HK-2 (cell line): ENCODE measurements at regions not wholly inside any gene's neighbourhood (a gene's known extent, or its start where the extent isn't known, plus 50 kb on each side); places are given as distances from the start of the nearest gene placed in this dataset.
"Not testable (repeated sequence)": the region's sequence is repeated elsewhere in the genome, so short reads cannot be mapped to it uniquely, and the experiment has no call there.

Experiments
- DNase-seq: peaks from one replicate; pipeline ENCODE4 v3.0.0-alpha.2; 2018; ENCODE audit not compliant: unreplicated experiment

GRCh38 chrX:139475432-139475831 lies 55.1 kb upstream of the F9 start:
- DNase-seq, result no peak

DNA sequence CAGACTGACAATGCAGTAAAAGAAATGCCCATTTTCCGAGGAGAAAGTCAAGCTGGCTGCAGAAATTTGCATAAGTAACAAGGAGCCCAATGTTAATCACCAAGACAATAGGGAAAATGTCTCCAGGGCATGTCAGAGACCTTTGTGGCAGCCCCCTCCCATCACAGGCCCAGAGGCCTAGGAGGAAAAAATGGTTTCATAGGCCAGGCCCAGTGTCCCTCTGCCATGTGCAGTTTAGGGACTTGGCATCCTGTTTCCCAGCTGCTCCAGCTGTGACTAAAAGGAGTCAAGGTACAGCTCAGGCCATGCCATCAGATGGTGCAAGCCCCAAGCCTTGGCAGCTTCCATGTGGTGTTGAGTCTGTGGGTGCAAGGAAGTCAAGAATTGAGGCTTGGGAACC lies 68.6 kb upstream of the F9 start:
- not testable (repeated sequence) for DNase-seq

GRCh38 chrX:139454743-139455142 lies 75.8 kb upstream of the F9 start:
- no peak for DNase-seq

- no peak for DNase-seq
These were observed 81.5 kb upstream of the F9 start for GRCh38 chrX:139448996-139449395.

DNA sequence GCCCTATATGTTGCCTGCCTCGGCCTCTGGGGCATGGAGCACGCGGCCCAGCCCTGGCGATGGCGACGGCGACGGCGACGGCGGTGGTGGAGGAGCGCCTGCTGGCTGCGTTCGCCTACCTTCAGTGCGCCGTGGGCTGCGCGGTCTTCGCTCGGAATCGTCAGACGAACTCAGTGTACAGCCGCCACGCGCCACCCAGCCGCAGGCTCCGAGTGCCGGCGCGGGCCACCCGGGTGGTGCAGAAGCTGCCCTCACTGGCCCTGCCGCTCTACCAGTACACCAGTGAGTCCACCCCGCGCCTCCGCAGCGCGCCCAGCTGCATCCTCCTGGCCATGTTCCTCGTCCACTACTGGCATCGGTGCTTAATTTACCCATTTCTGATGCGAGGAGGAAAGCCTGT lies 83.7 kb upstream of the F9 start:
- no peak for DNase-seq

DNA sequence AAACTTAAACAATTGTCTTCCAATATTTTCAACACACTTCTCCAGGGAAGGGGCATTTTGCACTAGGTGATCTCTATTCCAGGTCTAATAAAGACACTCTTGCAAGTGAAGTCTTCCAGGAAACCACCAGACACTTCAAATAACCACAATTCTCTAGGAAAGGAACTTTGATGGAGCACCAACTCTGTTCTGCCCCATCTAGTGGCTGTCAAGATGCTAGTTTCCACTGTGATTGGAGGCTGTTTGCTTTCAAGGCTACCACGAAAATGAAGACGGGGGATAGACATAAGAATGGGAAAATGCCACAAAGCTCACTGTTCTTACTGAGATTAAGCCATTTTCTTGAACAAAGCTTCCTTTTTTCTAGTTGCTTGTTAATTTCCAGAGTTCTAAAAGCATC lies 100.6 kb upstream of the F9 start:
- no peak for DNase-seq

DNA sequence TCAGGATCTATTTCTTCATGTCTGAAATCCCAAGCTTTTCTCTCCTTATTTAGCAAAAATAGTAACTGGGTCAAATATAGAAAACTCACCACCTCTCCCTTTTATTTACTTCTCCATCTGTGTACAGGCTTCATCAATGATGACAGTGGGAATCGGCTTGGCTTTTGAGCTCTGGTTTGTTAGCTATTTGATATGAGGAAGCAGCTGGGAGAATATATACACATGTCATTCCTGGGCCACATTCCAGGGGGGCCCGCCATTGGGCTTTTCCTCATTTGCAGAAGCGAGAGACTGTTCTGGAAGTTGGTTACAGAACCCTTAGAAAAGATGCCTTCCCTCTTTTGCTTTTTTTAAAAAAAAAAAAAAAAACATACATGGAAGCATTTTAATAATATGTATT lies 107.4 kb upstream of the F9 start:
- DNase-seq, result no peak

DNA sequence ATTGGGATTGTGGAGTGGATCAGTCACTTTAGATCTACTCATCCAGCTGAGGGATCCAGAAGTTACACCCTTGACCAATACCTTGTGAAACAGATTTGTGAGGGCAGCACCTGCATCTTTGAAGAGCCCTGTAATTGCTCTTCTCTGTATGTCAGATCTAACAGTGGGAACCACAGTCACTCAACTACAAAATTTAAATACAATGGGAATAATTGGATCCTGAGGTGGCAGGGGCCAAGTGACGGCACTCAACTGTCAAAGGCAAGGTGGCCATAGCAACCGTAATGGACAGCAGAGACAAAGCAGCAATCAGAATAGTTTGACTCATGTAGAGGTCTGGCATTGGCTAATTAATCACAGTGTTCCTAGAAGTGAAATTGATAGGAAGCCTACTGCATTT lies 132.3 kb upstream of the F9 start:
- DNase-seq, result not testable (repeated sequence)

DNA sequence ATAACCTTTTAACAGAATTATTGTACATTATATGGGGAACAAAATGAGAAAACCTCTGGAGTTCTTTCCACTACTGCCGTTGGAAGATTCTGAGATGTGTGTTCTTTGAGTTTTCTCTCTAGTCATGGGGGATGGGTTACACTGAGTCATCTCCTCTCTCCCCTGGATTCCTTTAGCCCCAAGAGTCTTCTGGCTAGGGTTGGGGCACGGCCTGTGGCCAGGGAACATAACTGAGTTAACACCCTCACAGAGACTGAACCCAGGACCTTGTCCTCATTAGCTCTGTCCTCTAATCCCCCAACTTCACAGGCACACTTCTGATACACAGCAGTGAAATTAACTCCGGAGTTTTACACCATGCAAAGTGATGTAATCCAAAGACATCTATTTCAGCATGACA lies 142.3 kb upstream of the F9 start:
- no peak for DNase-seq

DNA sequence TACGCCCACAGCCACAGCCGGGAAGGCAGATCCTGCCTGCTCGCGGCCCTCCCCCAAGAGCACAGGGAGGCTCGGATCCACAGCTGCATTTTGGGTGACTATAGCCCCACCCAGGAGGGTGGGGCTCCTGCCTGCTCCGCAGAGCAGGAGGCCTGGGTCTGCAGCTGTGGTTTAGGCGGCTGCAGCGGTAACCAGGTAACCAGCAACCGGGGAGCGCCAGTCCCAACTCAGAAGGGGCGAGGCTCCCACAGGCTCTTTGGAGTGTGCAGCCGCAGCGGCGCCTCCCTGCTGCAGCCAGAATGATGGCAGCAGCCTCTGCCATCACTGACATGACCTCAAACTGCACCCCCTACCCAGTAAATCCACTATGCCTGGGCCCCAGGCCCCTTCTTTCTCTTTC lies 148.0 kb upstream of the F9 start:
- no peak for DNase-seq

- DNase-seq, result not testable (repeated sequence)
These were observed 154.0 kb upstream of the F9 start for GRCh38 chrX:139376547-139376946.

DNA sequence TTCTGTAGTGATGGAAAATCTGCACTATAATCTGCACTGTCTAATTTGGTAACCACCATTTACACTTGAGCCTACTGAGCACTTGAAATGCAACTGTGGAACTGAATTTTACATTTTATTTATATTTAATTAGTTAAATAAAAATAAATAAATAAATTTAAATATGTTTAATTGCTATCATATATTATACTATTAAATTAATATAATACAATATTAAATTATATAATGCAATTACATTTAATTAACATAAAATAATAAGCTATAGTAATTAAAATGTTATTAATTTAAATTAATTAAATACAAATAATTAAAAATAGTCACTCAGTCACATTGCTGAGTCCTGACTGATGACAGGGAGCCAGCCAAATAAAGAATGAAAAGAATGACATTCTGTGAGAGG lies 170.2 kb upstream of the F9 start:
- DNase-seq, result no peak

DNA sequence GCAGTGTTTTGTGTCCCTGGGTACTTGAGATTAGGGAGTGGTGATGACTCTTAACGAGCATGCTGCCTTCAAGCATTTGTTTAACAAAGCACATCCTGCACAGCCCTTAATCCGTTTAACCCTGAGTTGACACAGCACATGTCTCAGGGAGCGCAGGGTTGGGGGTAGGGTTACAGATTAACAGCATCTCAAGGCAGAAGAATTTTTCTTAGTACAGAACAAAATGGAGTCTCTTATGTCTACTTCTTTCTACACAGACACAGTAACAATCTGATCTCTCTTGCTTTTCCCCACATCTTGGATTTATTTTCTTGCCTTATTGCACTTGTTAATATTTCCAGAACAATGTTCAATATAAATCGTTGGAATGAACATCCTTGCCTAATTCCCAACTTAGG lies 187.9 kb upstream of the F9 start:
- not testable (repeated sequence) for DNase-seq

- not testable (repeated sequence) for DNase-seq
These were observed 188.5 kb upstream of the F9 start for GRCh38 chrX:139341855-139342593.

- DNase-seq, result no peak
These were observed 198.1 kb upstream of the F9 start for GRCh38 chrX:139332441-139332840.

DNA sequence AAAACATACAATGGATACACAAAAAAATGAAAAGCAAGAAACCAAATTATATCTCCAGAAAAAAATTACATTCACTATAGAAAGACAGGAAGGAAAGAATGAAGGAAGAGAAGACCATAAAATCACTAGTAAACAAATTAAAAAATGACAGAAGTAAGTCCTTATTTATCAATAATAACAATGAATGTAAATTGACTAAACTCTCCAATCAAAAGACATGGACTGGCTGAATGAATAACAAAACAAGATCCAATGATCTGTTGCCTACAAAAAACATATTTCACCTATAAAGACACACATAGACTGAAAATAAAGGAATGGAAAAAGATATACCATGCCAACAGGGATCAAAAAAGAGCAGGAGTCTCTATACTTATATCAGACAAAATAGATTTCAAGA lies 203.2 kb upstream of the F9 start:
- no peak for DNase-seq

DNA sequence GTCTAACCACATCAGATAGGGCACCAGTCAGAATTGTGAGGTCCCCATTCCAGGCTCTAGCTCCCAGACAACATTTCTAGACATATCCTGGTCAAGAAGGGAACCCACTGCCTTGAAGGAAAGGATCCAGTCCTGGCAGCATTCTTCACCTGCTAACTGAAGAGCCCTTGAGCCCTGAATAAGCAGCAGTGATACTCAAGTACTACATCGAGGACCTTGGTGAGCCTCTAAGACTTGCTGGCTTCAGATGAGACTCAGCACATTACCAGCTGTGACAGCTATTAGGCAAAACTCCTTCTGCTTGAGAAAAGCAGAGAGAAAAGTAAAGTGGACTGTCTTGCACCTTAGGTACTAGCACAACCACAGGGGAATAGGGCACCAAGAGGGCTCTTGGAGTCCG lies 205.8 kb upstream of the F9 start:
- DNase-seq, result no peak

- not testable (repeated sequence) for DNase-seq
These were observed 209.7 kb upstream of the F9 start for GRCh38 chrX:139320661-139321354.

DNA sequence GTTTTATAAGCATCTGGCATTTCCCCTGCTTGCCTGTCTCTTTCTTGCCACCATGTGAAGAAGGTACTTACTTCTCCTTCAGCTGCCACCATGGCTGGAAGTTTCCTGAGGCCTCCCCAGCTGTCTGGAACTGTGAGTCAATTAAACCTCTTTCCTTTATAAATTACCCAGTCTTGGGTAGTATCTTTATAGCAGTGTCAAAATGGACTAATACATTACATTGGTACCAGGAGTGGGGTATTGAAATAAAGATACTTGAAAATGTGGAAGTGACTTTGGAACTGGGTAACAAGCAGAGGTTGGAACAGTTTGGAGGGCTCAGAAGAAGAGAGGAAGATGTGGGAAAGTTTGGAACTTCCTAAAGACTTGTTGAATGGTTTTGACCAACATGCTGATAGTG lies 223.9 kb upstream of the F9 start:
- DNase-seq, result not testable (repeated sequence)

GRCh38 chrX:139304471-139304870 lies 226.1 kb upstream of the F9 start:
- no peak for DNase-seq

DNA sequence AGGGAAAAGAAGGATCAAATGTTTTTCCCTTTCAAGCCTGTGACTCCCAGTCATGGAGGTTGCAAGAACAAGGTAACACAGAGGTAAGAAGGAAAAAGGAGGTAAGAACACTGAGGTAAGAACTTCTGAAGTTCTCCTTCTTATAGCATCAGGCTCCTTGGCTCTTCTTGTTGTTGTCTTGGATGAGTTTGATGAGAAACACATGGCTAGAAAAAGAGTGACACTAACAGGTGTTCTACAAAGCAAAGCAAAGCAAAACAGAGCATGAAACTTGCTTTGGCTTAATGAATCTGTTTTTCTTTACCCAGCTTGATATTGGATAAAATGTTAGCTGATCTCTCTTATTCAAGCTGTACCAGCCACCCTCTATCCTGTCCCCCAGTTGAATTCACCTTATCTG lies 231.2 kb upstream of the F9 start:
- DNase-seq, result no peak

DNA sequence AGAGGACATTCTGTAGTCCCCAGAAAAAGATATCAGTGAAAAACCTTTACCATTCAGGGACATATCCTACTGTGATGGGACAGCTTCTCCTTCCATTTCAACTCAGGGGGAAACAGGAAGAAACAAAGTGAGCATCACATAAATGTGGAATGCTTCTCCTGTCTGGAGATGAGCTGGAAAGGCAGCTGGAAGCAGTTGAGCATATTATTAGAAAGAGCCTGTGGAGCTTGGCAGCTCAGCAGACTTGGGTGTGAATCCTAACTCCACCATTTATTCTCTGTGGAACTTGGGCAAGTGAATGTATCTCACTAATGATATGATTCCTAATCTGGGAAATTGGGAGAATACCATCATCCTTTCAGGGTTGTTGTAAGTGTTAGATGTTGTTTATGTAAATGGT lies 232.1 kb upstream of the F9 start:
- no peak for DNase-seq

DNA sequence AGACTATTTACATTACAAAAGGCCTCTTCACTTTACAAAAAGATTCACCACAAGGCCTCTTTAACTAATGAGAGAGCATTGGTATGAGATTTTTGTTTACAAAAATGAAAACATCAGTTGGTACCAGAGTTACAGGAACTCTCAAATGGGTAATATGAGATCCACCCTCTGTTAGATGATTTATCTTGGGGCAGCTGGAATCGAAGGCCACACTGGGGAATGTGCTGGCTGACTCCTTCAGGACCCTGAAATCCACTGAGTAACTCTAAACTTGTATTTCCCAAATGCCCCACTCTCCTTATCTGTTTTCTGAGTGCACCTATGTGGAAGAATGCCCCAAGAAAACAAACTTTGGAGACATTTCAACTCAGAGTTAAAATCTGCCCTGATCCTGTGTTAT lies 232.9 kb upstream of the F9 start:
- no peak for DNase-seq

DNA sequence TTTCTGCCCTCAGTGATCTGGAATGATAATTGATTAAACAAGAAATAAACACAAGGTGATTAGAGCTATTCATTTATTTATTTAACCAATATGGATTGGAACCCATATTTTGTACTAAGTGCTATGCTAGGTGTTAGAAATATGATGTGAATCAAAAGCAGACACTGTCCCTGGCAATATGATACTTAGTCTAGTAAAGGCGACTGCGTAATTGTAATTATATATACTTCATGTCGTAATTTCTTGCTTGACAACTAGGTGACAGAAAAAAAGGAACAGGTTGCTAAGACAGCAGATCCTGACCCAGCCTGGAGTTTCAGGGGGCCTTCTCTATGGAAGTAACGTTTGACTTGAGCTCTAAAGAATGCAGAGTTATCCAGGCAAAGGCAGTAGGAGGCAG lies 236.5 kb upstream of the F9 start:
- DNase-seq, result no peak
